Spleen (tissue), 11 donors: ENCODE measurements at regions not wholly inside any gene's neighbourhood (a gene's known extent, or its start where the extent isn't known, plus 50 kb on each side); places are given as distances from the start of the nearest gene placed in this dataset.
"Not testable (repeated sequence)": the region's sequence is repeated elsewhere in the genome, so short reads cannot be mapped to it uniquely, and the experiment has no call there.

ENCODE experiments used
- DNase-seq: peaks from one replicate; pipeline ENCODE4 v3.0.0-alpha.2; 2020
- H3K27ac ChIP-seq, 8 donors: fragments of 200-600 bp; sonication (generic) in 7 of 8; 1 replicate in 4 of 8; 2 replicates in 4 of 8; pipeline versions ENCODE4 v1.5.0 to v1.8.0; 2016 to 2021; ENCODE audit warnings: inconsistent platforms in 4 of 8, mild to moderate bottlenecking in 4 of 8, moderate library complexity in 1 of 8
- H3K27me3 ChIP-seq, 7 donors: fragments of 200-600 bp; sonication (generic) in 6 of 7; replicated peaks in 1 of 7; 1 replicate in 4 of 7; 2 replicates in 3 of 7; pipeline versions ENCODE4 v1.5.0 to v1.8.0; 2016 to 2021; ENCODE audit warnings: inconsistent platforms in 3 of 7, mild to moderate bottlenecking in 1 of 7
- H3K36me3 ChIP-seq, 6 donors: fragments of 200-600 bp; sonication (generic) in 5 of 6; 1 replicate in 4 of 6; 2 replicates in 2 of 6; pipeline versions ENCODE4 v1.5.0 to v1.8.0; 2016 to 2021; ENCODE audit warnings: inconsistent platforms in 2 of 6
- H3K4me1 ChIP-seq, 6 donors: fragments of 200-600 bp; sonication (generic) in 5 of 6; 1 replicate in 3 of 6; 2 replicates in 3 of 6; pipeline versions ENCODE4 v1.5.0 to v1.8.0; 2016 to 2021; ENCODE audit warnings: inconsistent platforms in 3 of 6
- H3K4me3 ChIP-seq, 8 donors: fragments of 200-600 bp; sonication (generic) in 7 of 8; 1 replicate in 4 of 8; 2 replicates in 4 of 8; pipeline versions ENCODE4 v1.5.0 to v1.8.0; 2016 to 2021; ENCODE audit warnings: inconsistent platforms in 4 of 8, mild to moderate bottlenecking in 4 of 8, moderate library complexity in 2 of 8
- H3K9me3 ChIP-seq, 8 donors: fragments of 200-600 bp; sonication (generic) in 7 of 8; 1 replicate in 4 of 8; 2 replicates in 4 of 8; pipeline versions ENCODE4 v1.5.0 to v1.8.0; 2016 to 2021; ENCODE audit warnings: inconsistent platforms in 4 of 8
- CTCF ChIP-seq, 11 experiments: fragments of 200-600 bp in 7 of 11; fragments of 450-650 bp in 4 of 11; sonication (generic) in 4 of 11; IDR thresholded peaks in 8 of 11; conservative IDR thresholded peaks in 3 of 11; 1 replicate in 7 of 11; 2 replicates in 4 of 11; pipeline versions ENCODE4 v1.4.0 to v1.8.0; 2016 to 2021; ENCODE audit warnings: antibody characterized with exemption in 11 of 11, inconsistent platforms in 4 of 11, mild to moderate bottlenecking in 1 of 11
- POLR2A ChIP-seq, 3 donors: fragments of 450-650 bp; IDR thresholded peaks; one replicate each; pipeline ENCODE4 v1.5.1; 2017; ENCODE audit warnings: antibody characterized with exemption in 3 of 3, mild to moderate bottlenecking in 1 of 3
- POLR2AphosphoS5 ChIP-seq, 3 donors: sonication (generic); formaldehyde crosslinking; IDR thresholded peaks; one replicate each; pipeline ENCODE4 v1.5.1; 2017; ENCODE audit warnings: antibody characterized with exemption in 3 of 3
- WGBS, 5 donors: extraction: QIAGEN DNeasy Blood & Tissue Kit in 3 of 5; methylation state at CpG; one replicate each; pipeline versions ENCODE4 v1.1.5 to v1.1.7; 2013 to 2018; 5-methylcytosine and 5-hydroxymethylcytosine counted together
- intact Hi-C: fragments of 100-400 bp; cut with DNase I; formaldehyde crosslinking; loops from one replicate; pipeline ENCODE4 v1.15.0; 2023; ENCODE audit warnings: low total_unique reads
- donor health status: healthy with polysubstance abuse.
- donor health status: DM: no; HTN: no; CAD: no; lungs with moderate emphysema.
- donor health status: DM: no; HTN: no; CAD: no.
- donor health status: Bipolar disorder and iron deficiency.
- donor health status: healthy.
- donor health status: DM: no; HTN: no; CAD: no.
- donor health status: DM: yes; HTN: yes; CAD: no.

- TF ChIP-seq CTCF (IDR thresholded peaks at IDR 0.05 in 8 of 11, conservative IDR thresholded peaks at IDR 0.05 in 3 of 11), result no peak
- no peak for TF ChIP-seq POLR2AphosphoS5 (IDR thresholded peaks at IDR 0.05)
- no peak for TF ChIP-seq POLR2A (IDR thresholded peaks at IDR 0.05)
- 68 to 83% (median 78%) methylated on average over 2 of the region's 2 CpGs for WGBS, 5 donors
- DNase-seq, result no peak
- intact Hi-C loops, result no loop called here
- no peak overlapping the region for H3K27ac ChIP-seq
- peaks cover 0 to 16% (median 0%) of the 10 kb centered on the region in 8 donors for H3K9me3 ChIP-seq
- no peak overlapping the region for H3K4me3 ChIP-seq
- H3K27me3 ChIP-seq, result no peaks in the 10 kb centered on the region
- no peaks in the 10 kb centered on the region for H3K4me1 ChIP-seq
- no peaks in the 10 kb centered on the region for H3K36me3 ChIP-seq
Measured at GRCh38 chr10:18879284-18879683, 169.3 kb upstream of the MALRD1 start.

- Histone ChIP-seq H3K4me3 (no peak overlapping the region), H3K4me1 (no peaks in the 10 kb centered on the region), H3K27ac (no peak overlapping the region), H3K27me3 (no peaks in the 10 kb centered on the region), H3K9me3 (peaks cover 0 to 16% (median 0%) of the 10 kb centered on the region in 8 donors), H3K36me3 (no peaks in the 10 kb centered on the region)
- TF ChIP-seq POLR2A (IDR thresholded peaks at IDR 0.05) (no peak), POLR2AphosphoS5 (IDR thresholded peaks at IDR 0.05) (no peak), CTCF (IDR thresholded peaks at IDR 0.05 in 8 of 11, conservative IDR thresholded peaks at IDR 0.05 in 3 of 11) (no peak)
- no peak for DNase-seq
- intact Hi-C loops, result no loop called here
- WGBS, 5 donors, result 70 to 81% (median 74%) methylated on average over 11 to 16 of the region's 16 CpGs
Measured at GRCh38 chr10:18880530-18880929, 168.1 kb upstream of the MALRD1 start.

- no peaks in the 10 kb centered on the region for H3K27me3 ChIP-seq
- no peak for DNase-seq
- H3K4me3 ChIP-seq, result no peak overlapping the region
- TF ChIP-seq POLR2A (IDR thresholded peaks at IDR 0.05) (no peak), CTCF (IDR thresholded peaks at IDR 0.05 in 8 of 11, conservative IDR thresholded peaks at IDR 0.05 in 3 of 11) (no peak)
- no peak overlapping the region for H3K27ac ChIP-seq
- 59 to 63% (median 60%) methylated on average over 7 of the region's 7 CpGs for WGBS, 5 donors
- peaks cover 0 to 10% (median 0%) of the 10 kb centered on the region in 8 donors for H3K9me3 ChIP-seq
- intact Hi-C loops, result no loop called here
- no peaks in the 10 kb centered on the region for H3K36me3 ChIP-seq
- H3K4me1 ChIP-seq, result no peaks in the 10 kb centered on the region
Measured at GRCh38 chr10:18886102-18886501, 162.5 kb upstream of the MALRD1 start.

GRCh38 chr10:18906636-18907035 lies 142.0 kb upstream of the MALRD1 start:
- Histone ChIP-seq H3K36me3 (no peaks in the 10 kb centered on the region), H3K9me3 (peaks cover 0 to 34% (median 5%) of the 10 kb centered on the region in 8 donors), H3K27ac (no peak overlapping the region), H3K4me1 (no peaks in the 10 kb centered on the region), H3K4me3 (no peak overlapping the region), H3K27me3 (no peaks in the 10 kb centered on the region)
- no peak for TF ChIP-seq POLR2AphosphoS5 (IDR thresholded peaks at IDR 0.05)
- TF ChIP-seq CTCF (IDR thresholded peaks at IDR 0.05 in 8 of 11, conservative IDR thresholded peaks at IDR 0.05 in 3 of 11), result no peak
- TF ChIP-seq POLR2A (IDR thresholded peaks at IDR 0.05), result no peak
- no peak for DNase-seq
- intact Hi-C loops, result no loop called here

- H3K9me3 ChIP-seq, H3K4me1 ChIP-seq, DNase-seq, H3K4me3 ChIP-seq, H3K36me3 ChIP-seq, H3K27me3 ChIP-seq, intact Hi-C loops, H3K27ac ChIP-seq: not testable (repeated sequence)
- 56 to 90% (median 79%) methylated on average over 7 to 9 of the region's 9 CpGs for WGBS, 5 donors
Measured at GRCh38 chr10:18917431-18917830, 131.2 kb upstream of the MALRD1 start.
